AML-193 (cell line): ENCODE measurements at regions not wholly inside any gene's neighbourhood (a gene's known extent, or its start where the extent isn't known, plus 50 kb on each side); places are given as distances from the start of the nearest gene placed in this dataset.
"Not testable (repeated sequence)": the region's sequence is repeated elsewhere in the genome, so short reads cannot be mapped to it uniquely, and the experiment has no call there.

ENCODE experiments used
- DNase-seq, 2 experiments: peaks; one replicate each; lab custom pipeline; 2025; lab: John Stamatoyannopoulos, UW

GRCh38 chr17:79560527-79560926, 50.3 kb downstream of the RBFOX3 start:
- DNase-seq, result no peak

- no peak for DNase-seq
Measured at GRCh38 chr17:79559111-79559887, 51.6 kb downstream of the RBFOX3 start.

DNA sequence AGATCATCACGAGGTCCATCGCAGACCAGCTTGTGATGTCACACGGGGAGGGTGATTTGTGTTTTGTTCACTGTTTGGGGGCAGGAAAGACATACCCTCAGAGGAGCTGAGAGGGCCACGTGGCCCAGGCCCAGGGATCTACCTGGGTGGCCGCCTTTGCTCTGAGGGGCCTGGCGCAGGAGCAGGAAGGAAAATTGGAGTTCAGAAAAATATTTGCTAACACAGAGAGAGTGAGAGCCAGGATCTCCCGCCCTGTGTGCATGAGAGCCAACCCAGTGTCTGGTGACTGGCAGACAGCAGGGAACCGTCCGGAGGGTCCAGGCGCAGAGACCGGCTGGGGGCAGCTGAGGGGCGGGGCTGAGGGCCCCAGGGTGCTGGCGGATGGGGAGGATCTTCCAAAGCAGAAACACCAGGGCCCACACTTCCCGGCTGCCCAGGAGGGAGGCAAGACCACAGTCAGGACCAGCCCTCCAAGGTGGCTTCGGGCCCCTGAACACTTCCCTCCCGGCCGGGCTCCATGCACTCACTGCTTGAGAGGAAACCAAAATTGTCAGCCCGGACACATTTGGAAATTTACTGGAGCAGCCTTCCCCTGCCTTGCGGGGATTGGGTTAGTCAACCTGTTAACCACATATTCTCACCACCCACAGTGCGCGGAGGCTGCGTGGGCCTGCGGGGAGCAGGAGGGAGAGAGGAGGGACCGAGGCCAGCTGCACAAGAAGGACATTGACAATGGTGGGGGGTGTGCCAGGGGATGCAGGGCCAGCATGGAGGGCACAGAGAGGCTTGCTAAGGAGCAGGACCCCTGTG, 52.6 kb downstream of the RBFOX3 start:
- DNase-seq, result no peak

DNA sequence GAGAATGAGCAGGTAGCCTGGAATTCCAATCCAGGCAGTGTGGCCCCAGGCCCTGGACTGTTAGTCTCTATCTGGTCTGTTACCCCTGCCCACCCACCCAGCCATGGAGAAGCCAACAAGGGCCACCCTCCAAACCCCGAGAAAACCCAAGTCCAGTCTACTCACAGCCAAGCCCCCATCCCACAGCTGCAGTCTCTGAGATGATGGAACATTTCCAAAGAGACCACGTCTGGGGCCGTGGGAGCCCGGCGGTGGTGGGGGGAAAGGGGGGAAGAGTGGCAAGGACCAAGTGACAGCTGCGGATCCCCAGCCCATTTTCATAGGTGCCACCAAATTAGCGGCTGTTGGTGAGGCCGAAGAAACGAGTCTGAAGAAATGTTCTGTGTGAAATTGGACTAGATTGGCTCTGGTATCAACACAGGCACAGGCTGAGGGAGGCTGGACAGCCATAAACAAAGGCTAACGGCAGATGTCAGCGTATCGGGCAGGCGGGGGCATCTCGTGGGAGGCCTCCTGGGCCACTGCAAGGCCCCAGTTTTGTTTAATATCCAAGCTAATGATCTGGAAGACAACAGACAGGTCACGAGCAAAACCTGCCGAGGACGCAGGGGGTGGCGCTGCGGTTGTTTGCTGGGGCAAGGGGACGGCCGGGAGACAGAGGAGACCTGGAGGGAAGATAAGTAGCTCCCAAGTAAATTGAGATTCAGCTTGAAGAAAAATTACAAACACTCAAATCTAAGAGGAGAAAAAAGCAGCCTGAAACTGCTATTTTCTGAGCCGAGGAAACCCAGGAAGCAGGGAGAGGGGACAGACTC, 53.4 kb downstream of the RBFOX3 start:
- DNase-seq, result no peak

DNA sequence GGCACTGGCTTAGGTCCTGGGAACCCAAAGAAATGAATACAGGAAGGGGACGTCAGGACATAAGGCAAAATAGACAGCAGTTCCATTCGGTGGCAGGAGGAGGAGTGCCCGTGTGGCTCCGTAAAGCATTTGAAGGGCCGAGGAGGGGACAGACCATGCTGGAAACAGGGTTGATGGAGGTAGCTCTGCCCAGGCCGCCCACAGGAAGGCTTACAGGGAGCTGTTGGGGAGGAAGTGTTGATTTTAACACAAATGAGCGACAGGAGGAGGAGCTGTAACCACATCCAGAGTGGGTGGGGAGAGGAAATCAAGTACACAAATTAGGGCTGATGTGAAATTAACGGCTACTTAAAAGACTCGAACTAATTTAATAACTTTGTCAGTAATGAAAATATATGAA, 54.6 kb downstream of the RBFOX3 start:
- no peak for DNase-seq

- DNase-seq, result no peak
Measured at GRCh38 chr17:79555543-79555942, 55.3 kb downstream of the RBFOX3 start.

DNA sequence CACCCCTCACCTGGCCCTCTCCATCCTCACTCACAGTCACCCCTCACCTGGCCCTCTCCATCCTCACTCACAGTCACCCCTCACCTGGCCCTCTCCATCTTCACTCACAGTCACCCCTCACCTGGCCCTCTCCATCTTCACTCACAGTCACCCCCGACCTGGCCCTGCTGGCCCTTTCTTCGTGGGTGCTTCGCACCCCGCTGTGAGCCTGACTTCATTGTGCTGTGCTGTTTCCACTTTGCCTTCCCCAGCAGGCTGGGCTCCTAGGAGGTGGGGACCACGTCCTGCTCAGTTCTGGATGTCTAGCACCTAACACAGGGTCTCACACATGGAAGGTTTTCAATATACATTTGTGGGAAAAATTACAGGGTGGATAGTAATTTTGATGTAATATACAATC, 56.5 kb downstream of the RBFOX3 start:
- not testable (repeated sequence) for DNase-seq

GRCh38 chr17:79552824-79553223, 58.0 kb downstream of the RBFOX3 start:
- DNase-seq, result no peak

DNA sequence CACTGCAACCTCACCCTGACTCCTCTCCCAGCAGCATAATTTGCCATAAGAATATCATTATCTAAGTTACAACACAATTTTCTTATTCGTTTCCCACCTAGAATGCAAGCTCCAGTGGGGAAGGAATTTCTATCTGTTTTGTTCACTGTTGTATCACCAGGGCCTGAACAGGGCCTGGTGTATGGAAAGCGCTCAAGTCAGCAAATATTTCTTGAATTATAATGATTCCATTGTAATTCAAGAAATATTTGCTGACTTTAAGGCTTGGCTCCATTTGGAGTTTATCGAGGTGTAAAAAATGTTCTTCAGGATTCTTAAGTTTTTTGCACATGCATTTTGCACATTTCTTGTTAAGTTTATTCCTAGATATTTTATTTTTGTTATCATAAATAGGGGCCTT, 58.4 kb downstream of the RBFOX3 start:
- no peak for DNase-seq

GRCh38 chr17:79549141-79549915, 61.5 kb downstream of the RBFOX3 start:
- no peak for DNase-seq

GRCh38 chr17:79548116-79548515, 62.7 kb downstream of the RBFOX3 start:
- DNase-seq, result no peak

DNA sequence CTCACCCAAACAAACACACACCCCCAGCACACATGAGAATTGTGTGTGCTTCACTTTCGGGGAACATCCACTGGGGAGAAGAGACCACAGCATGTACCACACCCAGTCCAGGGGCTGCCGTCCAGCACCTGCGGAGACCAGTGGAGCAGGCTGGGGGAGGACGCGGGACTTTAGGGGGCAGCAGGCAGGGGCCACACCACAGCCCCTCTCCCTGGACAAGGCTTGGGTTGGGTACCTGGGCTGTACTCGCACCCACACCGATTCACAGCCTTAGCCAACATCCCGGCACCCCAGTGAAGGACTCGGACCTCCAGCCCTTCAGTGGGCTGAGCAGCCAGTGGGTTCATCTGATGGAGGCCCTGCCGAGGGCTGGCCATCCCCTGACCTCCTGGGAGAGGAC, 63.3 kb downstream of the RBFOX3 start:
- no peak for DNase-seq

GRCh38 chr17:79547171-79547570, 63.7 kb downstream of the RBFOX3 start:
- not testable (repeated sequence) for DNase-seq

DNA sequence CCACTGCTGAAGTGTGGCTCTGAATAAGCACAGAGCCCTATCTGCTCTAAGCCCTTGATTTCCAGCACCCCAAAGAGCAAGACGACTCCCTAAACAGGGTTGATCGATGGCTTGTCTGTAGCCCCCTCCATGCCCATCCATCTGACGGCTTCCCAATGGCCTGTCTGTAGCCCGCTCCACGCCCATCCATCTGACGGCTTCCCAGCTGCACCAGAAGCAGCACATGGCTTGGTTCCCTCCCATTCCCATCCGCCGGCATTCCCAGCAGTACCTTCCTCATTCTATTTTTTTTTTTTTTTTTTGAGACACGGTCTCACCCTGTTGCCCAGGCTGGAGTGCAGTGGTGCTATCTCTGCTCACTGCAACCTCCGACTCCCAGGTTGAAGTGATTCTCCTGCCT, 64.5 kb downstream of the RBFOX3 start:
- DNase-seq, result no peak

DNA sequence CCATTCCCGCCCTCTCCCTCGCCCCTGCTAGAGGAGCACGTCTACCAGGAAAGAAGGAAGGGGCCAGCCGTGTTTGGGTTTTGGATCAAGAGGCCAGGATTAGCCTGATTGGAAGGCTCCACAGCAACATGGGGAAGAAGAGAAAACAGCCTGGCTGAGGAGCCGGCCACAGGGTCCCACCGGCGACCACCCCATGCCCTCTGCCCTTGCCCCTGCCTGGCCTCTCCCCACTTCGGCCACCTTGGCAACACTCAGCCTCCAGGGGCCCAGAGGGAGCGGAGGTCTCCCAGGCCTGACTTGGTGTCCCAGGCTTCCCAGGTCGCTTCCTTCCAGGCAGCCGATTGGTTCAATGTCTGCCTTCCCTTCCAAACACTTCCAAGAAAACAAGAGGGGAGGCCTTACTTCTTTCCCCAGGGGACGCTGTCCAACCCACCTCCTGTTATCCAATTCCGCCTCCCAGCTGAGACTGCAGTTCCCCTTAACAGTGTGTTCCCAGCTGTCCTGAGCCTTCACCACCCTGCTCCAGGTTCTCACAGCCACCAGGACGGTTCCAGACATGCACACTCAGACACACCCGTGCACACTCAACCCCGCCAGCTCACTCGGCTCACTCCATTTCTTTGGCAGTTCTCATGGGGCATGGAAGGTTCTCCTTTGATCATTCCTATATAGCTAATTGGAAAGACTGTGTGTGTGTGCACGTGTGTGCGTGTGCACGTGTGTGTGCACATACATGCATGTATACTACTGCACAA, 65.4 kb downstream of the RBFOX3 start:
- no peak for DNase-seq

- no peak for DNase-seq
Measured at GRCh38 chr17:79544142-79544914, 66.5 kb downstream of the RBFOX3 start.

DNA sequence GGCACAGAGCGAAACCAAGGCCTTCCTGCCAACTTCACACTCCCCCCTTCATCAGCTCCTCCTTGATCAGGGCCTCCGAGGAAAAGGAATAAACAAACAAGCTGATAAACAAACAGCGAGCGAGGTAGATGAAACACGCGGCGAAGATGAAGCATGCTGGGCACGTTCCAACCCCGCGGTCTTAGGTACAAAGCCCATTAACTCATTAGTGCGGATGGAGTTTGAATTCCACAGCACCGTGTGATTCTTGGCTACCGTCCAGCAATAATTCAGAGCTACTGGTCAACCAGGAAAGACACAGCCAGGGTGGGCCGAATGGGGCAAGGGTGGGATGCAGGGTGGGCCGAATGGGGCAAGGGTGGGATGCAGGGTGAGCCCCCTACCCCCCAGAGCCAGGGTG, 67.3 kb downstream of the RBFOX3 start:
- no peak for DNase-seq

- DNase-seq, result no peak
Measured at GRCh38 chr17:79542718-79543117, 68.1 kb downstream of the RBFOX3 start.

DNA sequence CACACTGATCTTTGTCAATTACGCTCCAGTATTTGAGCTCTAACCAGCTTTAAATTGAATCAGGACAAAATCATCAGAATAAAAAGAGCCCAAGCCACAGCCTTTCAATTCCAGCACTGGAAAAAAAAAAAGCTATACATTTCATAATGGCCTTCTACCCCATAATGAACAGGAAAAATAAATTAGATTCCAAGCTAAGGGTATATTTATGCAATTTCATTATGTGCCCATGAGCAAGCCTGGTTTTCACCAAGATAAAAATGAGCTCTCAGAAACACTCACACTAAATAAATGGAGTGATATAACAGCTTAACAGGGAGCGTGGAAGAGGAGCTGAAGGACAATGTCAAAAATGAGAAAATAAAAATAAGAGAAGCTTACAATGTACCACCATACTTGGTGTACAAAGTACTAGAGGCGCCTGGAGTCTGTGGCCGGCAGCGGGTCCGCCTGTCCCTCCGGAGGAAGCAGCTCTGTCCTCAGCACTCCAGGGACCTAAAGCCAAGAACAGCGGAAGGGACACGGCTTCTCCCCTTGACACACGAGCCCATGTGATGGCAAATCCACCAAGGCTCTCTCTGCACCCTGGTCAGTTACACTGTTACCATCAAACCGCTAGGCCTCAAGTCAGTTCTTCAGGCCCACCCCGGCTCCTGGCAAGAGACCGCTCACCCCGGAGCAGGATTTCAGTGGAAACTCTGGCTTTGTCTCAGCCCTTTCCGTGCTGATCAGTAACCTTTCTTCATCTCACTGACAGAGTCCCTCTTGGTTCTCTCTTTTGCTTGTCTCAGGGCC, 69.6 kb downstream of the RBFOX3 start:
- no peak for DNase-seq
